HuH-7 (cell line): ENCODE measurements at regions not wholly inside any gene's neighbourhood (a gene's known extent, or its start where the extent isn't known, plus 50 kb on each side); places are given as distances from the start of the nearest gene placed in this dataset.
"Not testable (repeated sequence)": the region's sequence is repeated elsewhere in the genome, so short reads cannot be mapped to it uniquely, and the experiment has no call there.

Experiments used
- DNase-seq: peaks from one replicate; pipeline ENCODE4 v3.0.0; 2011; ENCODE audit warnings: low spot score

DNA sequence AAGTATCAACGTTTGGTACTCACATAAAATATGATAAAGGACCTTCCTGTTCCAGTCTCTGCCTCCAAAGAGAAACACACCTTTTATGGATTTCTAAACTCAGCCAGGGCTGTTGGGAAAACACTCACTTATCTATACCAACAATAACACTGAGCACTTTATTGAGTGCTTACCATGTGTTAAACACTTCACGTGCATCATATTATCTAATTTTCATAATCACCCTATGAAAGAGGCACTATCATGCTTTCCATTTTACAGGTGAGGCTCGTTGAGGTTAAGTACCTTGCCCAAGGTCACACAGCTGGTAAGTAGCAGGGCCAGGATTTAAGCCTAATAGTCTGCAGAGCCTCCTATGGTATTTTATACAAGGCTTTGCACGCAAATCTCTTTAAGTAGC, 251.5 kb upstream of the SOX9 start:
- DNase-seq: no peak

DNA sequence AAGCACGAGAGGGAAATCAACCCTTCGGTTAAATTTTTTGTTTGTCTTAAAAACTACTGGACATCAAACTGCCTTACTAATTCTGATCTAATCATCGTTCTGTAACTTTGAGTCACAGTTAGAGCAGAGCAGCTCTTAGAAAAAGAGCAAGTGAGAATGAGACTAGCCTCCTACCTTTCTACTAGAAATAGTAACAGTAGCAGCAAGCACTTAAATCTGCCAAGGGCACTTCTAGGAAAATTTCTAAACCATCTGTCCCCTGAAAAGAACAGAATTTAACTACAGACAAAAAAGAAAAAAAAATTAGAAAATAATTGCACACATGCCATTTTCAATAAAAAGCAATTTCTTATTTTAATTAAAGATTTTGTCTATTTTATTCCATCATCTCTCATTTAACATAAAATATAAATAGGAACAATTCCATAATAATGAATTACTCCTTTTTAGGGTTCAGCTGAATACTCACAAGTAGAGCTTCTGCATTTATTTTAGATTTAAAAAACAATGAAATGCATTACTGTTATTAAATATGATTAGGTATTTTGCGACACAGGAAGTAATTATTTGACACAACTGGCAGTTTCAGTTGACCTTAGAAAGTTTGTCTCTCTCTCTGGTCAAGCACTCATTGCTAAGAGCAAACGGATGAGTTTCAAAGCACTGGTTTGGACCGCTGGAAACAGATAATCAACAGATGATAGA, 250.8 kb upstream of the SOX9 start:
- DNase-seq: no peak

DNA sequence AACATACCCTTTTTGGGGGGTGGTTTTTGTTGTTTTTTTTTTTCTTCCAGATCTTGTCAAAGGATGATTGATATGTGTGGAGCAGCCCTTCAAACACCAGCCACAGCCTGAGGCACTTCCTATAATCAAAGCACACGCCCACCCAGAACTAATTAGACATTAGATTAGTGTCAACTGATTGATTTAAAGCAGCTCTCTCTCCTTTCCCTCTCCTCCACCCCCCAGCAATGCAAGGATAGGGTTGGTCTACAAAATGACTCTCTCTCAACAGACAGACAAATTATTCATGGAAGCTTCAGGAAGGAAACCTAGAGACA, 250.3 kb upstream of the SOX9 start:
- DNase-seq: no peak

DNA sequence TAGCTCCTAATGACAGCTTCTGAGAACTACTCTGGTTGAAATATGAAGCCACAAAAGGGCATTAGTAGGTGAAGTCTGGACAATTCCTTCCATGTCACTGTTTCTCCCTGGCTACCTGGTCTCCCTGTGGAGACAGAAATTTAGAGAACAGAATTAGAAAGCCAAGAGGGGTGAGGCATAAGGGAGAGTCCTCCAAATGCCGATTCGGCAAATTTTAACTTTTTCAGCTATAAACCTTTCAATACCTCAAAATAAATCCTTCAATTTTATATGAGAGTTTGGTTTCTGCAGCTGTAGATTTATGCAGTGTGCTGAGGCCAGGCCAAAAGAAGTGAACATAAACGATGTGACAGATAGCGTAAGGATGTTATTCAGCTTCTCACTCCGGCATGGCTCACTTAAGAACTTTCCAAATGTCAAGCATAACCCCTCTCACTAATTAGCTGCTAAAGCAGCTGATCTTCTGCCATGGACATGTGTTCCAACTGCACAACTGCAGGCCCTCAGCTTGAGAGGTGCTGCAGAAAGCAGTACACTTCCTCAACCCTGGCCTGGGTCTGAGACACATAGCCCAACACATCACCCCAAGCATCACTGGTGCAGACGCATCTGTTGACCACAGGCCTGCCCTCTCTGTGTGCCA, 247.9 kb upstream of the SOX9 start:
- no peak for DNase-seq

DNA sequence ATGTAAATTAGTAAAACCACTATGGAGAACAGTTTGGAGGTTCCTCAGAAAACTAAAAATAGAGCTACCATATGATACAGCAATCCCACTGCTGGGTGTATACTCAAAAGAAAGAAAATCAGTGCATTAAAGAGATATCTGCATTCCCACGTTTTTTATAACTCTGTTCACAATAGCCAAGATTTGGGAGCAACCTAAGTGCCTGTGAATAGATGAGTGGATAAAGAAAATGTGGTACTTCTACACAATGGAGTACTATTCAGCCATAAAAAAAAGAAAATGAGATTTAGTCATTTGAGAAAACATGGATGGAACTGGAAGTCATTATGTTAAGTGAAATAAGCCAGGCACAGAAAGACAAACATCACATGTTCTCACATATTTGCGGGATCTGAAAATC, 246.0 kb upstream of the SOX9 start:
- DNase-seq: not testable (repeated sequence)

DNA sequence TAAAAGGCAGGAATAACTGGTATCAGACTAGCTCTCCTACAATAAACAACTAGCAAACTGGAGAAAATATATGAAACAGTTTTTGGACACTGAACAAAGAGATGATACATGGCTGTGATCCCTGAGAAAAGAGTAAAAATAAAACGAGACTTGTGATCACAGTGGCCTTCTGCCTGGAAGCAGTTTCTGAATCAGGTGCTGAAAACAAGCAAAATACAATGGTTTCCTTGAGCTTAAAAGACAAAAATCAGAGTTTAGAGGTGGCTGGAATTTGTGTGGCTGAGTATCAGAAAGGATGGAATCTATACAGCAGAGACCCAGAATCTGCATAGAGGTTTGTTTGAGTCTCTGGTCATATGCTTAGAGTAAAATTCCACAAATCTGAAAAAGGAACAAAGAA, 242.5 kb upstream of the SOX9 start:
- DNase-seq: no peak

DNA sequence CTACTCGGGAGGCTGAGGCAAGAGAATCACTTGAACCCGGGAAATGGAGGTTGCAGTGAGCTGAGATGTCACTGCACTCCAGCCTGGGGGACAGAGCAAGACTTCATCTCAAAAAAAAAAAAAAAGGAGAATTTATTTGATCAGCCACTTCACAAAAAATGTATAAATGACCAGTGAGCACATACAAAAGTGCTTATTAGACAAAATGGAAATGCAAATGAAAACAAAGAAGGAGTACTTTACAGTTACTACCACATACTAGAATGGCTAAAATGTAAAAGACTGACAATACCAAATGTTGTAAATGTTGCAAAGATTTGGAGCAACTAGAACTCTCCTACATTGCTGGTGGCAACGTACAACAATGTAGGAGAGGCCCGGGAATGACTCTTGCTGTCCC, 241.8 kb upstream of the SOX9 start:
- DNase-seq: no peak

DNA sequence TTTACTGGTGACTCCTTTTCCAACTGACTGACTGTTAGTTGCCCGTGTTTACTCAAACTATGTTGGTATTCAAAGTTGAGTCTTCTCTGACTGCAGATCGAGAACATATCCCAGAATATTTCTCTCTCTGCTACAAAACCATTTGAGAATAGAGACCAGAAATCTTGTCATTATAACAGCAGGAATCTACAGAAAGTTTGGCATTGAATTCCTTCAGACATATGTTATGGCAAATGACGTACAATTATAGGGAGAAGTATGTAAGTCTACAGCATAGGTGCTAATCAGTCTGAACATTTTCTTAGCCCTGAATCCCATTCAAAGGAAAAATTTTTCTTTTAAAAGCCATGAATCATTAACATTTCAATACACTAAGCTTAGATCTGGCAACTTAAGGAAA, 239.8 kb upstream of the SOX9 start:
- DNase-seq: no peak

DNA sequence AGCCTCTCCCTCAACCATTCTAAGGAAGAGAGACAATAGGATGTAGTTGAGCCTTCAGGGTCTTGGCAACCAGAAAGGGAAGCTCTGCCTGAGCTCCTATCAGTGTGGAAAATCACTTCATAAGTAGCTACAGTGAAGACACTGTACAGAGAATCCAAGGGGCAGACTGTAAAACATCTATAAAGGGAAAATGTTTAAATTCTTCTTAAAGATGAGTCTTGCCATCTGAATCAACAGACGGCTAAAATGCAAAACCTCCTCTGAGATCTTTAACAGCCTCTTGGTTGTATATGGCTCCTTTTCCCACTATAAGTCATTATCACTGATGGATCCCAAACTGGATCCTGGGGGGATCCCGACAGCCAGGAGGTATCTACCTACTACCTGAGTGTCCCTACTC, 239.2 kb upstream of the SOX9 start:
- no peak for DNase-seq

DNA sequence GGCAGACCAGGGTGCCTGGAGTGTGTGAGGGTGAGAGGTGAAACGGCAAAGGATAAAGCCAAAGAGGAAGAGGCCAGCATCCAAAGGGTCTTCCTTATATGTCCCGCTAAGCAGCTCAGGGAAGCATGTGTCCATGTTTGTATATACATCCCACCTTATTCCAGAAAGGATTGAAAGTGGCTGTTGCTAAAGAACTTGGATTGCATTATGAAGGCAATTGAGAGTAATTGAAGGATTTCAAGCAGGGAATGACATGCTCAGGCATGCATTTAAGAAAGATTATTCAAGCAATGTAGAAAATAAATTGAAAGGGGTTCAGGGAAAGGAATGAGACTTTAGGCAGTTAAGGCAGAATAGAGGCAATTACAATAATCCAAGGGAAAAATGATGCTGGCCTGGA, 237.6 kb upstream of the SOX9 start:
- no peak for DNase-seq

DNA sequence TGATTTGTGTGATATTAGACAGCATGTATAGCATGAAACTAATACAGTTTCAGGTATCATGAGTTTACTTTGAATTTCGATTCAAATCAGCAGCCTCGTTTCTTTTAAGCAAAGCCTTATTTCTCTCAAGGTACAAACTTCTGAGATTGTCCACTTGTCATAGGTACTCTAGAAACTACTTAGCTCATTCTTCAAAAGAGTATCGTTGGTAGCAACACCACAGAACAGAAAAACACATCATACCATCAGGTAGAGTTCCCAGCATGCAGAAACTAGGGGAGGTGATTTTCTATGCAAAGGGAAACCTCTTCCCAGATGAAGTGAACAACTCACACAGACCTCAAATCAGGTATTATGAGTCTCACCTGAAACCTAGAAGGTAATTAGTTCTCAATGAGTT, 237.0 kb upstream of the SOX9 start:
- no peak for DNase-seq

DNA sequence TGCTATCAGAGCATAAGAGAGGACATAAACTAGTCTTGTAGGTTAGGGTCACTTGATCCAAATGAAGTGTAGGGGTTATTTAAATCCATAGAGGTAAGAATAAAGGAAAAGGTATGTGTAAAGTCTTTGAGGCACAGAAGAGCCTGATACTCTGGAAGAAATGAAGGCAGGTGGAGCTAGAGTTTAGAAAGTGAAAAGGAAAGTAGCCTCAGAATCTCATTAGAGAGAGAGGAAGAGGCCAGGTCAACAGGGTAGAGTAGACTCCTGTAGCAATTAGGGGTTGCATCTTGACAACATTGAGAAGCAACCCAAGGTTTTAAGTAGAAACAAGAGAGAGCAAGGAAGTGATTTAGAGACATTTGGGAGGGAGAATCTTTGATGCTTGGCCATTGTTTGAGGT, 235.2 kb upstream of the SOX9 start:
- DNase-seq: no peak

DNA sequence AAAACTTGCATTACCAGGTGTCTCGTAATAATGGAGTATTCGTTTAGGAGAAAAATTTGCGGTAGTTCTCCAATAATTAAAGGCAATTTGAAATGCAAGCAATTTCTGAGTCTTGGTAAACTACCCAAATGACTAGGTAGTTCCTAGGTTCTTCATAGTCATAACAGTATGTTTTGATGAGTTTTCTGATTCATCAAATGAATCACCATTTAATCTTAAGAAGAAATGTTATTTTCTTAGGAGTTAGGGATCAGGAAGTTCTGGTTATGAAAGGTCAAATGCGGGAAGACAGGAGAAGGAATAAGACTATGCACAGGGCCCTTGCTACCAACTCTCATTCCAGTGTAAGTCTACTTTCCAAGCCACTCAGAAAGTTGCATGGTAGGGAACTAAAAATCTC, 221.5 kb upstream of the SOX9 start:
- DNase-seq: no peak

DNA sequence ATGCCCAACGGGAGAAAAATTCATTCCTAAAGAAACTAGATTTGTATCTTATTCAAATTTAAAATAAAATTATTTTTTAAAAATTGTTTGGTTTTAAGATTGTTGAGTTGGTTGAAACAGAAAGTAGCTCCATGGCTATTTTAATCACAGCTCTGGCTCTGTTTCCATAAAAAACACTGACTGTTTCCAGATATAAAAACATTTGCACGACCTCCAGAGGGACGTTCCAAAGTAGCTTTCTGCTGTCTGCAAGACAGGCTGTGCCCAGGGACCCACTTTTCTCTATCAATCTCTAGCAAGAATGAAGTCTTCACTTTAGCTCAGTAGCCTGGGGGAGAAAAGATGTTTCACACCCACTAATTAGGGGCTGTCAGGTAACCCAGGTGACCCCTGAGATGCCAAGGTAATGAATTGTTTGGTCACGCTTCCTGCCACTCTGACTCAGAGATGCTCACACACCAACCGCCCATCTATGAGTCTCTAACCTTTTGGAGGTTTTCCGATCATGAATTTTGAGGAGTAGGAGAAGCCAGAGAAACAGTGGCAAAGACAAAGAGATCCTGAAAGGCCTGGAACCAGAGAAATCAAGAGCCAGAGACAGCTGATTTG, 220.1 kb upstream of the SOX9 start:
- DNase-seq: no peak

DNA sequence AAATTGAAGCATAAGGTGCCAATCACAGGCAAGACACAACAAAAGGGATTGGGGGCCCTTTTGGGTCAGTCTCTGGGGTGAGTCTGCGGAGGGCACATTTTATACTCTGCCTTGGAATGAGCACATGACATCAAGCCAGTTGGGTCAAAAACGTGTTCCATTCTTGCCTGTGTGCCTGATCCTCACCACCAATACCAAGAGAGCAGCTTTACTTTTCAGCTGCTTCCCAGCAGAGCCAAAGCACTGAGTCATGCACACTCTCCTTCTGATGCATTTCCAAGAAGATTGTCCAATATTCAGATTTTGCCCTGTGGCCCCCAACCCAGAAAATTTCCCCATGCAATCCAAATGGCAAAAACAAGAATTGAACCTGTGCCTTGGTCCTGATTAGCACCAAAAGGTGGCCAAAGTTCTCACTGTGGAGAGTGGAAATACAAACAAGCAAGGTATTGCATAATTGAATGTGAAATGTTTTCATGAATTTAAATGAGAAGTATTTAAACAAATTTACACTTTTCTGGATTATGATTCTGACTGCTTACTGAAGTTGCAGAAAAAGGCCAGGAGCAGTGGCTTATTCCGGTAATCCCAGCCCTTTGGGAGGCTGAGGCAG, 217.8 kb upstream of the SOX9 start:
- DNase-seq: no peak

DNA sequence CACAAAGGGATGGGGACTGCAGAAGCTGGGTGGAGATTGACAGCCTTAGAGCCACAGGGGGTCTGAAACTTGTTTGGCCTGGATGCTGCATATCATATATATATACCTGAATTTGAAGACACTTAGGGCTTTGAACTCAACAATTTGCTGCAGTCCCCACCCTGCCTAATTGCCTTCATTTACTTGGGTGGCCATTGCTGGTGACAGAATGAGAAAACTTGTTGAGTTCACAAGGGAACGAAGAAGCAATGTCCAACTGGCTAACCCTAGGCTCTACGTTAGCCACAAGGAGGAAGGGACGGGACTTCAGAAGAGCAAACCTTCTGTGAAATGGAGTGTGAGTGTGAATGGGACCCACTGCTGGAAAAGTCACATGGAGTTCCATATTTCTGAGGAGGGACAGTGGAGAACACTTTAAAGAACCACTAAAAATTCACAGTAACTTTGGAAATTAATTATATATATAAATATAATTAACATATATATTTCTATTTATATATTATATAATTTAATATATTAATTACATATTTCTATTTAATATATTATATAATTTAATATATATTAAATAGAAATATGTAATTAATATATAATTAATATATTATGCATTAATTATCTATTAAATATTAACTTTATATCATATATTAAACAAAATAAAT, 215.3 kb upstream of the SOX9 start:
- DNase-seq: no peak

DNA sequence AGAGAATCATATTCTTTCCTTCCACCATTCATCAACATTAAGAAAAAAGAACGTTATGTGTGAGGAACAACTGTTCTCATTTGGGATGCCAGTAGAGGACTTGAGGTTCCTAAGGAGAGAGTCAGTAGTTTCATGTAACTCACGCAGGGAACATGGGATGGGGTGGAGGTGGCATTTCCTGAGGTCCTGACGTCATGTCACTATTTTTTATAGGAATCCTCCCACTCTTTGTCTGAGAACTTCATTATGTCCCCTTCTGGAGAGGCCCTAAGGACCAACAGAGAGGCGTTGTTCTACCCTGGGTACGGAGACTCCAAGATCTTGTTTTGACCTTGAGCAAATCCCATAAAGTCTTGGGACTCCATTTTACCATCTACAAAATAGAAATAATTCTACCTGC, 211.7 kb upstream of the SOX9 start:
- DNase-seq: no peak

DNA sequence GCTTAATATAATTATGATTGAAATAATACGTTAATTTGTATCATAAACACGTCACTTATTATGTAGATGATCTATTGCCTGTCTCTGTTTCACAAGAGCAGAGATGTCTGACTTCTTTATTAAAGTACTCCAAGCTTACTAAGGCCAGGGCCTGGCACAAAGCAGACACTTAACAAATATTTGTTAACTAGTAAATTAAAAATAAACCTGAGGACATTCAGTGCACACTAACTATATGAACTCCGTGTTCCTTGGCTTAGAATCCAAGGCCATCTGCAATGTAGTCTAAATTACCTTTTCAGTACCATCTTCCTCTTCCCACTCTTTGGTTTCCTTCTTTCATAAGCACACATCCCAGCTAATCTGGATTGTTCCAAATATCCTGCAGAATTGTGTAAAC, 210.8 kb upstream of the SOX9 start:
- no peak for DNase-seq

DNA sequence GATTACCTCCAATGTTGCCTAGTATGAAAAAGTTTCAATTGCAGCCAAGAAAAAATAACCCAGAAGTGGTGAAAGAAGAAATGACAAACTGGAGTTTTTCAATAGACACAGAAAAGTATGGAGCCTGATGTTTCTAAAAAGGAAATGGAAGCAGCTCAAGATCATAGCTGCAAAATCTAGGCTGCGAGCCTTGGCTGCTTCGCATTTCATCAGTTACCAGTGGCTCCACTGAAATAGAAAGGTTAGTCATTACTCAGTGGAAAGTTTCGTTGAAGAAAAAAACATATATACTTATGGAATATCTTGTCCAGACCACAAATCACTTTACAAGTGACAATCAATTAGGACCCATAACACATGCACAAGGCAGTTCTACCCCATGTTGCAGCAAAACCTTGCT, 206.8 kb upstream of the SOX9 start:
- DNase-seq: no peak

DNA sequence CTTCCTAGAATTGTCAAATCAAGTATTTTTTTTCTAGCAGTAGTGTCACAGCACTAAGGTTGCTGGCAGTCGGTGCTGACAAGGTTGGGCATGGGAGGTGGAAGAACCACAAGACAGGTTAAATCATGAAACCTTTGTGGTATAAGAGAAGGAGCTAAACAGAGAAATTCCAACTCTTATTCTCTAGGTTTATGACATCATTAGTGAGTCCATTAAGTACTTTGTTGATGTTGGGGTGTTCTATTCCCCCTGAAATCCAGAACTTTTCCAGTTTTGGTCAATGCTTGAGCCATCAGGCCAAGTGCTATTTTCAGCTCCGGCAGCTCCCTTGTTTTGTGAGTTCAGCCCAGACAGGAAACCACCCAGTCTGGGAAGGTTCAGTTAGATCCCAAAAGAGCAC, 206.0 kb upstream of the SOX9 start:
- no peak for DNase-seq

DNA sequence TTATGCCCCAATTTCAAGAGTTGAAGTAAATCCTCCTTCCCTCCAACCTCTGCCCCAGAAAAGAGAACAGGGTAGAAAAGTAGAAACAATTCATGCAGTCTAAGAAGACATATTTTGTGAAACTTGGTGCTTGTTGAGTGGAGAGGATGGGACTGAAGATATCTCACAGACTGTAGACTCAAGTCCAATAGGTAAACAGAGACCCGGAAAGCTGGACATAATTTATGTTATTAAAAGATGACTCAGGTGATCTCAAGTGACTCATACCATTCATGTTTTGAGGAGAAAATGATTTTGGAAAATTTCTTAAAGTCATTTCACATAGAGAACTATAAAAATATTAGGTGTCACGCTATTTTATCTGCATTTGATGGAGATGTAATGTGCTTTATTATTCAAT, 203.1 kb upstream of the SOX9 start:
- no peak for DNase-seq

DNA sequence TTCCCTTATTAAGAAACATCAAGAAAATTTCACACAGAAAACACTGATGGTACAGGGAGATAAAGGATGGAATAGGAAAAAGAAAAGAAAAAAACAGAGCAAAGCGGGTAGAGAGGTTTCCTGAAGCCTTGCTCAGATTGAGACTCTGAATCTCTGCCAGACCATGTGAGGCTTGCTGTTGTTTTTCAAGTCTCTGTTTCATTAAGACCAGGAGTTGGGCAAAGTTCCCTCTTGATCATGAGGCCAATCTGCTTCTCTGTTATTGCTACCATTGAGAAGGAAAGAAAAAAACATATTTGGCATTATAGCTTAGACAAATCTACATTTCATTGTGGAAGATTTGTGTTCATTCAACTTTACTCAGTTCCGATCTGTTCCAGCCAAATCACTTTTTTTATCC, 201.6 kb upstream of the SOX9 start:
- no peak for DNase-seq

DNA sequence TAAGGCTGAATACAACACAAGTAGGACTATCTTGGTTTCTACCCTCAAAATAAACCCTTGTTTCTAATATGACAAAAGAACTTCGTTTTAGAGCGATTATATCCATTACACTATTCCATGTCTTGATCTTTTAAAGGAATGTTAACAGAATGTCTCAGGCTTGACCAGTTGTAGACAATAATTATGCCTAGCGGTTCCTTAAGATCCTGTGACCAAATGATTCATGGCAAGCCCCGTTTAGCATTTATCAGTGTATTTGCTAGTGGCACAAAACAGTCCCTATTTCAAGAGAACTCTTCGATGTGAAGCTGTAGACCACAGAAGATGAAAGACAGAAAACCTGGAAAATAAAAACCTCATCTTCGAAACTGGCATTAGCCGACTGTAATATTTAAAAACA, 200.9 kb upstream of the SOX9 start:
- no peak for DNase-seq
